HG03354 (cell line): ENCODE measurements at regions not wholly inside any gene's neighbourhood (a gene's known extent, or its start where the extent isn't known, plus 50 kb on each side); places are given as distances from the start of the nearest gene placed in this dataset.
"Not testable (repeated sequence)": the region's sequence is repeated elsewhere in the genome, so short reads cannot be mapped to it uniquely, and the experiment has no call there.

Experiments used
- ATAC-seq: cut with Tn5 transposase; IDR thresholded peaks from one replicate; pipeline ENCODE4 v1.9.1; 2021; ENCODE audit warnings: mild to moderate bottlenecking; ENCODE audit not compliant: unreplicated experiment, poor library complexity, severe bottlenecking

- not testable (repeated sequence) for ATAC-seq
These were observed 51.5 kb upstream of the MUC20 start for GRCh38 chr3:195669310-195669709.

- not testable (repeated sequence) for ATAC-seq
These were observed 52.5 kb upstream of the MUC20 start for GRCh38 chr3:195668131-195668766.

- ATAC-seq: not testable (repeated sequence)
These were observed 55.5 kb upstream of the MUC20 start for GRCh38 chr3:195665311-195665710.

- ATAC-seq: not testable (repeated sequence)
These were observed 56.6 kb upstream of the MUC20 start for GRCh38 chr3:195664131-195664530.

- ATAC-seq: not testable (repeated sequence)
These were observed 61.6 kb upstream of the MUC20 start for GRCh38 chr3:195659136-195659533.

GRCh38 chr3:195658381-195659135, 62.2 kb upstream of the MUC20 start:
- ATAC-seq: peak; percentile 49

GRCh38 chr3:195657475-195658372, 63.1 kb upstream of the MUC20 start:
- peak; percentile 92 for ATAC-seq

- not testable (repeated sequence) for ATAC-seq
These were observed 64.7 kb upstream of the MUC20 start for GRCh38 chr3:195656091-195656490.

GRCh38 chr3:195654746-195655145, 66.0 kb upstream of the MUC20 start:
- ATAC-seq: not testable (repeated sequence)

- ATAC-seq: not testable (repeated sequence)
These were observed 66.6 kb upstream of the MUC20 start for GRCh38 chr3:195654138-195654537.

GRCh38 chr3:195653641-195654040, 67.1 kb upstream of the MUC20 start:
- ATAC-seq: not testable (repeated sequence)

- ATAC-seq: not testable (repeated sequence)
These were observed 64.4 kb upstream of the APOD start for GRCh38 chr3:195647912-195648702.

GRCh38 chr3:195645872-195646271, 62.1 kb upstream of the APOD start:
- not testable (repeated sequence) for ATAC-seq

GRCh38 chr3:195643245-195643644, 59.5 kb upstream of the APOD start:
- ATAC-seq: not testable (repeated sequence)

- not testable (repeated sequence) for ATAC-seq
These were observed 58.6 kb upstream of the APOD start for GRCh38 chr3:195642311-195642710.

GRCh38 chr3:195638456-195638855, 54.7 kb upstream of the APOD start:
- not testable (repeated sequence) for ATAC-seq

- ATAC-seq: not testable (repeated sequence)
These were observed 53.9 kb upstream of the APOD start for GRCh38 chr3:195637473-195638233.

- ATAC-seq: not testable (repeated sequence)
These were observed 53.3 kb upstream of the APOD start for GRCh38 chr3:195637011-195637410.
